H1 (cell line): ENCODE measurements at regions not wholly inside any gene's neighbourhood (a gene's known extent, or its start where the extent isn't known, plus 50 kb on each side); places are given as distances from the start of the nearest gene placed in this dataset.

Experiments used
- CTCF ChIA-PET: fragments of 300-600 bp; sonication (Branson Sonifier 250); formaldehyde crosslinking; loops from one replicate; lab custom pipeline; 2021; ENCODE audit not compliant: partially characterized antibody; lab: Charles Lee
- POLR2A ChIA-PET: fragments of 300-600 bp; sonication (Branson Sonifier 250); formaldehyde crosslinking; loops from one replicate; lab custom pipeline; 2021; ENCODE audit warnings: inconsistent platforms; ENCODE audit not compliant: partially characterized antibody; lab: Charles Lee
- DNase-seq, 2 experiments: peaks; one replicate each; pipeline versions ENCODE4 v3.0.0 to v3.0.0-alpha.2; 2010 to 2022; ENCODE audit warnings: low spot score in 2 of 2, low read depth in 1 of 2, mixed read lengths in 1 of 2
- FAIRE-seq: peaks from 2 replicates; lab custom pipeline; 2011; peaks lifted over from hg19 to GRCh38; lab: Jason Lieb, UNC
- H2AFZ ChIP-seq: 2 replicates; pipeline ENCODE4 v1.8.1; 2012; ENCODE audit warnings: low read length, inconsistent platforms
- H2AK5ac ChIP-seq: 2 replicates; pipeline ENCODE4 v1.6.1; 2013; ENCODE audit warnings: low read depth, low read length
- H2BK120ac ChIP-seq: replicated peaks from 2 replicates; pipeline ENCODE3; 2013; ENCODE audit warnings: low read depth, low read length, inconsistent platforms
- H2BK12ac ChIP-seq: 2 replicates; pipeline ENCODE4 v1.6.1; 2013; ENCODE audit warnings: low read depth, low read length
- H2BK15ac ChIP-seq: 2 replicates; pipeline ENCODE4 v1.6.1; 2013; ENCODE audit warnings: low read length
- H2BK20ac ChIP-seq: 2 replicates; pipeline ENCODE4 v1.6.1; 2013; ENCODE audit warnings: low read length
- H2BK5ac ChIP-seq: 2 replicates; pipeline ENCODE4 v1.6.1; 2013; ENCODE audit warnings: low read depth, low read length
- H3K14ac ChIP-seq: 2 replicates; pipeline ENCODE4 v1.6.1; 2013; ENCODE audit warnings: inconsistent platforms; ENCODE audit not compliant: insufficient read length
- H3K18ac ChIP-seq: 2 replicates; pipeline ENCODE4 v1.6.1; 2013; ENCODE audit warnings: low read length; ENCODE audit errors: extremely low read depth
- H3K23ac ChIP-seq: 2 replicates; pipeline ENCODE4 v1.6.1; 2013; ENCODE audit warnings: inconsistent platforms; ENCODE audit not compliant: insufficient read length
- H3K23me2 ChIP-seq: 2 replicates; pipeline ENCODE4 v1.6.1; 2013; ENCODE audit warnings: low read depth, low read length
- H3K27ac ChIP-seq: 2 replicates; pipeline ENCODE4 v1.6.1; 2011; ENCODE audit warnings: low read depth, low read length, inconsistent platforms
- H3K27me3 ChIP-seq, 4 experiments: replicated peaks in 1 of 4; 1 replicate in 1 of 4; 2 replicates in 3 of 4; pipeline versions ENCODE4 v1.6.1 to v1.8.1; 2011 to 2013; ENCODE audit warnings: low read length in 3 of 4, mild to moderate bottlenecking in 3 of 4, inconsistent platforms in 2 of 4, mixed read lengths in 2 of 4, moderate library complexity in 1 of 4; ENCODE audit not compliant: control insufficient read depth in 3 of 4, insufficient read depth in 3 of 4; ENCODE audit errors: extremely low read depth in 1 of 4
- H3K36me3 ChIP-seq, 4 experiments: 2 replicates each; pipeline versions ENCODE4 v1.6.1 to v1.8.1; 2011 to 2013; ENCODE audit warnings: mild to moderate bottlenecking in 4 of 4, low read length in 3 of 4, moderate library complexity in 2 of 4, control low read depth in 1 of 4, inconsistent platforms in 1 of 4; ENCODE audit not compliant: insufficient read depth in 4 of 4, control insufficient read depth in 2 of 4
- H3K4ac ChIP-seq: replicated peaks from 2 replicates; pipeline ENCODE3; 2013; ENCODE audit warnings: low read length, low read depth, mixed read lengths, inconsistent platforms; ENCODE audit not compliant: insufficient read length
- H3K4me1 ChIP-seq, 4 experiments: replicated peaks in 1 of 4; 1 replicate in 1 of 4; 2 replicates in 3 of 4; pipeline versions ENCODE4 v1.6.1 to v1.8.1; 2011 to 2013; ENCODE audit warnings: low read length in 3 of 4, inconsistent platforms in 2 of 4, mixed read lengths in 1 of 4; ENCODE audit not compliant: insufficient read depth in 4 of 4, control insufficient read depth in 3 of 4
- H3K4me2 ChIP-seq, 2 experiments: 2 replicates each; pipeline versions ENCODE4 v1.6.1 to v1.8.1; 2011 to 2013; ENCODE audit warnings: low read depth in 2 of 2, low read length in 2 of 2, control low read depth in 1 of 2, inconsistent platforms in 1 of 2, mild to moderate bottlenecking in 1 of 2; ENCODE audit not compliant: insufficient read depth in 1 of 2
- H3K4me3 ChIP-seq, 4 experiments: fragments of 200-600, 300-600 bp in 1 of 4; sonication (generic), shearing (Covaris generic), sonication (Bioruptor Twin) in 1 of 4; 2 replicates each; pipeline versions ENCODE4 v1.5.1 to v1.8.1; 2011 to 2016; ENCODE audit warnings: low read length in 4 of 4, low read depth in 3 of 4, control low read depth in 2 of 4, inconsistent platforms in 2 of 4, mild to moderate bottlenecking in 2 of 4, mixed read lengths in 1 of 4, moderate library complexity in 1 of 4; ENCODE audit not compliant: insufficient read depth in 2 of 4; ENCODE audit errors: extremely low read depth in 1 of 4
- H3K56ac ChIP-seq: replicated peaks from 2 replicates; pipeline ENCODE3; 2013; ENCODE audit warnings: low read depth, mild to moderate bottlenecking, mixed read lengths, low read length, inconsistent platforms; ENCODE audit not compliant: insufficient read length
- H3K79me1 ChIP-seq: 2 replicates; pipeline ENCODE4 v1.6.1; 2013; ENCODE audit warnings: low read depth, low read length, control low read depth
- H3K79me2 ChIP-seq, 2 experiments: 2 replicates each; pipeline versions ENCODE4 v1.6.1 to v1.8.1; 2012 to 2013; ENCODE audit warnings: low read length in 2 of 2, mild to moderate bottlenecking in 2 of 2, inconsistent platforms in 1 of 2; ENCODE audit not compliant: insufficient read depth in 2 of 2, control insufficient read depth in 1 of 2
- H3K9ac ChIP-seq, 4 experiments: replicated peaks in 1 of 4; 1 replicate in 1 of 4; 2 replicates in 3 of 4; pipeline versions ENCODE4 v1.6.1 to v1.8.1; 2011 to 2013; ENCODE audit warnings: low read depth in 3 of 4, low read length in 3 of 4, control low read depth in 2 of 4, mild to moderate bottlenecking in 2 of 4, moderate library complexity in 2 of 4, inconsistent platforms in 1 of 4; ENCODE audit errors: extremely low read depth in 1 of 4
- H3K9me3 ChIP-seq, 2 experiments: 2 replicates each; pipeline versions ENCODE4 v1.6.1 to v1.8.1; 2012 to 2013; ENCODE audit warnings: mild to moderate bottlenecking in 2 of 2, moderate library complexity in 2 of 2, control low read depth in 1 of 2, inconsistent platforms in 1 of 2, low read depth in 1 of 2, low read length in 1 of 2, mixed read lengths in 1 of 2; ENCODE audit not compliant: insufficient read depth in 2 of 2
- H4K20me1 ChIP-seq, 2 experiments: replicated peaks in 1 of 2; 2 replicates each; pipeline versions ENCODE3 to v1.8.1; 2011 to 2013; ENCODE audit warnings: inconsistent platforms in 2 of 2, low read length in 2 of 2, mild to moderate bottlenecking in 1 of 2; ENCODE audit not compliant: insufficient read depth in 2 of 2, control insufficient read depth in 1 of 2
- H4K5ac ChIP-seq: 2 replicates; pipeline ENCODE4 v1.6.1; 2013; ENCODE audit warnings: low read length, low read depth, mixed read lengths, inconsistent platforms; ENCODE audit not compliant: insufficient read length
- H4K8ac ChIP-seq: 2 replicates; pipeline ENCODE4 v1.8.0; 2013; ENCODE audit warnings: mild to moderate bottlenecking, moderate library complexity, low read length, inconsistent platforms; ENCODE audit not compliant: insufficient read depth; ENCODE audit errors: extremely low read depth
- H4K91ac ChIP-seq: replicated peaks from 2 replicates; pipeline ENCODE3; 2013; ENCODE audit warnings: low read length, mixed read lengths, inconsistent platforms; ENCODE audit not compliant: insufficient read length
- BACH1 ChIP-seq: IDR thresholded peaks from 2 replicates; pipeline ENCODE4 v1.6.1; 2012; ENCODE audit warnings: low read length, improper control_type of control experiment
- BCL11A ChIP-seq, 2 experiments: IDR thresholded peaks; one replicate each; pipeline ENCODE4 v1.6.1; 2011; ENCODE audit warnings: low read depth in 2 of 2, low read length in 2 of 2, mild to moderate bottlenecking in 2 of 2
- CTBP2 ChIP-seq: IDR thresholded peaks from 2 replicates; pipeline ENCODE4 v1.7.0; 2011; ENCODE audit warnings: borderline replicate concordance, mild to moderate bottlenecking, moderate library complexity, mixed read lengths, low read length; ENCODE audit not compliant: insufficient read depth, insufficient read length
- EGR1 ChIP-seq: IDR thresholded peaks from 2 replicates; pipeline ENCODE4 v1.6.1; 2011; ENCODE audit warnings: low read depth, low read length, borderline replicate concordance
- KDM1A ChIP-seq: fragments of 200-600, 300-600 bp; sonication (generic); IDR thresholded peaks from 2 replicates; pipeline ENCODE4 v1.7.1; 2016; ENCODE audit warnings: mild to moderate bottlenecking, low read length, borderline replicate concordance
- KDM4A ChIP-seq: IDR thresholded peaks from one replicate; pipeline ENCODE4 v1.7.1; 2012; ENCODE audit warnings: low read depth, mild to moderate bottlenecking, moderate library complexity, low read length, inconsistent platforms; ENCODE audit not compliant: severe bottlenecking
- NANOG ChIP-seq: IDR thresholded peaks from 2 replicates; pipeline ENCODE4 v1.6.1; 2011; ENCODE audit warnings: low read length, low read depth, mild to moderate bottlenecking, inconsistent platforms; ENCODE audit not compliant: insufficient read depth, poor library complexity, severe bottlenecking
- RFX5 ChIP-seq: IDR thresholded peaks from 2 replicates; pipeline ENCODE4 v1.6.1; 2011; ENCODE audit warnings: low read depth, low read length, improper control_type of control experiment, borderline replicate concordance
- RNF2 ChIP-seq: fragments of 200-900, 300-1000 bp; sonication (generic); IDR thresholded peaks from 2 replicates; pipeline ENCODE4 v1.7.1; 2016; ENCODE audit warnings: borderline replicate concordance, low read depth, mild to moderate bottlenecking, antibody characterized with exemption, low read length; ENCODE audit not compliant: poor library complexity, severe bottlenecking; ENCODE audit errors: missing control alignments
- RXRA ChIP-seq: IDR thresholded peaks from 2 replicates; pipeline ENCODE4 v1.6.1; 2011; ENCODE audit warnings: low read depth, mild to moderate bottlenecking, low read length, moderate library complexity; ENCODE audit not compliant: insufficient read depth
- SP4 ChIP-seq: IDR thresholded peaks from 2 replicates; pipeline ENCODE4 v1.6.1; 2012; ENCODE audit warnings: low read length, inconsistent platforms
- SRF ChIP-seq: IDR thresholded peaks from 2 replicates; pipeline ENCODE4 v1.6.1; 2011; ENCODE audit warnings: mild to moderate bottlenecking, low read depth, low read length, moderate library complexity
- WGBS, 2 experiments: shearing (Covaris generic) in 1 of 2; methylation state at CpG; one replicate each; pipeline versions ENCODE4 v1.1.6 to v1.1.7; 2013 to 2015; ENCODE audit warnings: low lambda C conversion rate in 2 of 2, mixed read lengths in 2 of 2, inconsistent platforms in 1 of 2, low coverage in 1 of 2, missing lambda C conversion rate in 1 of 2; ENCODE audit not compliant: insufficient replicate concordance in 2 of 2, insufficient coverage in 1 of 2, insufficient read length in 1 of 2; ENCODE audit errors: extremely low coverage in 1 of 2, missing lambda C conversion rate in 1 of 2; 5-methylcytosine and 5-hydroxymethylcytosine counted together
- TF ChIP-seq, protein P1 (sequence below): IDR thresholded peaks from 2 replicates; pipeline ENCODE4 v1.6.1; 2012; ENCODE audit warnings: low read length, inconsistent platforms

DNA sequence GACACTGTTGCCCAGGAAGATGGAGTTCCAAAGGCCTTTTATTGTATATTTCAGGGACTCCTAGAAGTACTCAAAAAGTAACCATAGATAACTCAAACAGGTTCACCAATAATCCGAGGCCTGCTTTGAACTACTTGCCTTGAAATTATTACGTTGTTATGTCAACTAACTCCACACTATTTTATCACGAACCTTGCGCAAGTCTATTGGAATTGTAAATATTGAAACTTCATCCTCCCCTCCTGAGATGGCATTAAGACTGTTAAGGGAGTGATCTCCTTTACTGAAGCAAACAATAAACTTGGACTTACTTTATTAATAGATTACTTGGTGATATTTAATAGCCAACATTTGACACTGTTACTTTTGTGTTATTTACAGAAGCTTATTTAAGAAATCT lies 199.6 kb upstream of the GADL1 start:
- H4K8ac ChIP-seq: no peak overlapping the region
- 95% methylated on average over 4 of the region's 4 CpGs; no CpG with 5 or more reads in 1 of the 2 experiments for WGBS, 2 experiments
- H3K36me3 ChIP-seq: no peaks in the 10 kb centered on the region
- H3K9ac ChIP-seq: no peak overlapping the region
- no peak overlapping the region for H3K14ac ChIP-seq
- H3K27ac ChIP-seq: no peak overlapping the region
- no peak overlapping the region for H4K91ac ChIP-seq
- FAIRE-seq (no peak), DNase-seq (no peak)
- H3K4me1 ChIP-seq: no peaks in the 10 kb centered on the region
- H3K9me3 ChIP-seq: no peaks in the 10 kb centered on the region
- H3K79me1 ChIP-seq: no peaks in the 10 kb centered on the region
- no peak overlapping the region for H3K23ac ChIP-seq
- H3K18ac ChIP-seq: no peak overlapping the region
- H3K4me2 ChIP-seq: no peak overlapping the region
- POLR2A ChIA-PET: no interaction called here
- H3K27me3 ChIP-seq: no peaks in the 10 kb centered on the region
- no peak overlapping the region for H4K5ac ChIP-seq
- H2BK15ac ChIP-seq: no peak overlapping the region
- H4K20me1 ChIP-seq: no peaks in the 10 kb centered on the region
- H2AFZ ChIP-seq: no peak overlapping the region
- no peak overlapping the region for H3K56ac ChIP-seq
- H2BK120ac ChIP-seq: no peak overlapping the region
- no peak overlapping the region for H2BK12ac ChIP-seq
- no peak overlapping the region for H3K4ac ChIP-seq
- no peaks in the 10 kb centered on the region for H3K79me2 ChIP-seq
- CTCF ChIA-PET: no interaction called here
- no peak overlapping the region for H3K4me3 ChIP-seq
- H2AK5ac ChIP-seq: no peak overlapping the region
- H3K23me2 ChIP-seq: no peaks in the 10 kb centered on the region
- no peak overlapping the region for H2BK5ac ChIP-seq
- H2BK20ac ChIP-seq: no peak overlapping the region
- TF ChIP-seq KDM4A (no peak), BACH1 (no peak), RNF2 (no peak), BCL11A (IDR thresholded peaks at IDR 0.05; ENCODE audit: low read depth in 2 of 2, low read length in 2 of 2) (no peak), RXRA (no peak), CTBP2 (no peak), EGR1 (no peak), NANOG (no peak), KDM1A (no peak), SRF (no peak), RFX5 (no peak), SP4 (no peak)
- TF ChIP-seq, protein P1, sequence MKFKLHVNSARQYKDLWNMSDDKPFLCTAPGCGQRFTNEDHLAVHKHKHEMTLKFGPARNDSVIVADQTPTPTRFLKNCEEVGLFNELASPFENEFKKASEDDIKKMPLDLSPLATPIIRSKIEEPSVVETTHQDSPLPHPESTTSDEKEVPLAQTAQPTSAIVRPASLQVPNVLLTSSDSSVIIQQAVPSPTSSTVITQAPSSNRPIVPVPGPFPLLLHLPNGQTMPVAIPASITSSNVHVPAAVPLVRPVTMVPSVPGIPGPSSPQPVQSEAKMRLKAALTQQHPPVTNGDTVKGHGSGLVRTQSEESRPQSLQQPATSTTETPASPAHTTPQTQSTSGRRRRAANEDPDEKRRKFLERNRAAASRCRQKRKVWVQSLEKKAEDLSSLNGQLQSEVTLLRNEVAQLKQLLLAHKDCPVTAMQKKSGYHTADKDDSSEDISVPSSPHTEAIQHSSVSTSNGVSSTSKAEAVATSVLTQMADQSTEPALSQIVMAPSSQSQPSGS: no peak
